ENCODE measurements at regions not wholly inside any gene's neighbourhood (a gene's known extent, or its start where the extent isn't known, plus 50 kb on each side); places are given as distances from the start of the nearest gene placed in this dataset.

DNA sequence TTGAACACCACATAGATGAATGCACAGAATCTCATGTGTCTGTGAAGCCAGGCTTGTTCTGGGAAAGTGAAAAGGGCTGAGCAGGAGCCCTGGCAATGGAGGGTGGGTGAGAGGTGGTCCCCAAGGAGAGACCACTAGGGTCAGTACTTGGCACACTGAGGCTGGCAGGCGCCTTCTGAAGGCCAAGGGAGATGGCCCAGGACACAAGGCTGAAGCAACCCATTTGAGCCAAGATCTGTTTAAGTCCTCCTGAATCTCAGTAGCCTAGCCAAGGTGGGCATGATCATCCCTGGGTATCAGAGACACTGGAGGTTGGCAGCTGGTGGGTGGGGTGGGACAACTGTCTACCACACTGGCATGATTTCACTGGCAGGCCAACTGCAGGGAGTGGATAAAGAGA lies 1741.2 kb downstream of the TP53TG3F start:
- H3K36me3 ChIP-seq, result no peaks in the 10 kb centered on the region
- no peaks in the 10 kb centered on the region for H3K4me1 ChIP-seq
- no peak overlapping the region for H3K4me3 ChIP-seq
- intact Hi-C loops (cut with DNase I), result no loop called here
- TF ChIP-seq, protein P1, sequence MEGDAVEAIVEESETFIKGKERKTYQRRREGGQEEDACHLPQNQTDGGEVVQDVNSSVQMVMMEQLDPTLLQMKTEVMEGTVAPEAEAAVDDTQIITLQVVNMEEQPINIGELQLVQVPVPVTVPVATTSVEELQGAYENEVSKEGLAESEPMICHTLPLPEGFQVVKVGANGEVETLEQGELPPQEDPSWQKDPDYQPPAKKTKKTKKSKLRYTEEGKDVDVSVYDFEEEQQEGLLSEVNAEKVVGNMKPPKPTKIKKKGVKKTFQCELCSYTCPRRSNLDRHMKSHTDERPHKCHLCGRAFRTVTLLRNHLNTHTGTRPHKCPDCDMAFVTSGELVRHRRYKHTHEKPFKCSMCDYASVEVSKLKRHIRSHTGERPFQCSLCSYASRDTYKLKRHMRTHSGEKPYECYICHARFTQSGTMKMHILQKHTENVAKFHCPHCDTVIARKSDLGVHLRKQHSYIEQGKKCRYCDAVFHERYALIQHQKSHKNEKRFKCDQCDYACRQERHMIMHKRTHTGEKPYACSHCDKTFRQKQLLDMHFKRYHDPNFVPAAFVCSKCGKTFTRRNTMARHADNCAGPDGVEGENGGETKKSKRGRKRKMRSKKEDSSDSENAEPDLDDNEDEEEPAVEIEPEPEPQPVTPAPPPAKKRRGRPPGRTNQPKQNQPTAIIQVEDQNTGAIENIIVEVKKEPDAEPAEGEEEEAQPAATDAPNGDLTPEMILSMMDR (IDR thresholded peaks at IDR 0.05), result no peak
- no peaks in the 10 kb centered on the region for H3K9me3 ChIP-seq
- no peak overlapping the region for H3K27ac ChIP-seq
- no peaks in the 10 kb centered on the region for H3K27me3 ChIP-seq
- DNase-seq (ENCODE audit: low spot score in 2 of 2), result no peak

GRCh38 chr16:35201151-35201550 lies 1741.7 kb downstream of the TP53TG3F start:
- no peak overlapping the region for H3K27ac ChIP-seq
- no peaks in the 10 kb centered on the region for H3K9me3 ChIP-seq
- H3K36me3 ChIP-seq, result no peaks in the 10 kb centered on the region
- intact Hi-C loops (cut with DNase I), result no loop called here
- no peak overlapping the region for H3K4me3 ChIP-seq
- DNase-seq (ENCODE audit: low spot score in 2 of 2), result no peak
- TF ChIP-seq, protein P1 (IDR thresholded peaks at IDR 0.05), result no peak
- no peaks in the 10 kb centered on the region for H3K27me3 ChIP-seq
- no peaks in the 10 kb centered on the region for H3K4me1 ChIP-seq

DNA sequence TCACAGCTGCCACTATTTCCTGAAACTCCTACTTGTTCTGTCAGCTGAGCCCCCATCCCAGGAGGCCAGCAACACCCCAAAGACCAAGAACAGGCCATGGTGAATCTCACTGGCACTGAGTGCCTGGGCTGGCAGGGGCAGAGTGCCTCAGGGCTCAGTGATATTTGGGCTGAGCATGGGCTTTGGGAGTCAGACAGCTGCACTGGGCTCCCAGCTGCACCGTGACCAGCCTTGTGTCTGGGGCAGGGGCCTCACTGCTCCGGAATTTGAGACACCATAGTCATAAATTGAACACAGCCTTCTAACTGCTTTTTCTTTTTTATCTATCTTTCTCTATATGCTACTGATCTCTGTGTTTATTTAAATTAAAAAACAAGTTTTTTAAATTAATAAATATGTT lies 1744.2 kb downstream of the TP53TG3F start:
- no peak for DNase-seq (ENCODE audit: low spot score in 2 of 2)
- Histone ChIP-seq H3K4me1 (no peaks in the 10 kb centered on the region), H3K36me3 (no peaks in the 10 kb centered on the region), H3K4me3 (no peak overlapping the region), H3K9me3 (no peaks in the 10 kb centered on the region), H3K27me3 (no peaks in the 10 kb centered on the region), H3K27ac (no peak overlapping the region)
- intact Hi-C loops (cut with DNase I), result no loop called here
- TF ChIP-seq, protein P1 (IDR thresholded peaks at IDR 0.05), result no peak

GRCh38 chr16:35207059-35207999 lies 1747.9 kb downstream of the TP53TG3F start:
- Histone ChIP-seq H3K27me3 (no peaks in the 10 kb centered on the region), H3K4me3 (no peak overlapping the region), H3K4me1 (no peaks in the 10 kb centered on the region), H3K36me3 (no peaks in the 10 kb centered on the region), H3K27ac (no peak overlapping the region), H3K9me3 (no peaks in the 10 kb centered on the region)
- TF ChIP-seq, protein P1 (IDR thresholded peaks at IDR 0.05), result no peak
- intact Hi-C loops (cut with DNase I), result no loop called here
- DNase-seq (ENCODE audit: low spot score in 2 of 2), result no peak

- Histone ChIP-seq H3K36me3 (no peaks in the 10 kb centered on the region), H3K27me3 (no peaks in the 10 kb centered on the region), H3K4me1 (no peaks in the 10 kb centered on the region), H3K4me3 (no peak overlapping the region), H3K9me3 (no peaks in the 10 kb centered on the region), H3K27ac (no peak overlapping the region)
- intact Hi-C loops (cut with DNase I), result no loop called here
- DNase-seq (ENCODE audit: low spot score in 2 of 2), result no peak
- TF ChIP-seq, protein P1 (IDR thresholded peaks at IDR 0.05), result no peak
Measured at GRCh38 chr16:35208001-35208935, 1748.9 kb downstream of the TP53TG3F start.
